NCI-H2171 treated with DMSO at 0.1 percent for 48 hours (cell line): ENCODE measurements at regions not wholly inside any gene's neighbourhood (a gene's known extent, or its start where the extent isn't known, plus 50 kb on each side); places are given as distances from the start of the nearest gene placed in this dataset.
"Not testable (repeated sequence)": the region's sequence is repeated elsewhere in the genome, so short reads cannot be mapped to it uniquely, and the experiment has no call there.

Source experiments
- DNase-seq: peaks from one replicate; lab custom pipeline; 2025; lab: John Stamatoyannopoulos, UW

DNA sequence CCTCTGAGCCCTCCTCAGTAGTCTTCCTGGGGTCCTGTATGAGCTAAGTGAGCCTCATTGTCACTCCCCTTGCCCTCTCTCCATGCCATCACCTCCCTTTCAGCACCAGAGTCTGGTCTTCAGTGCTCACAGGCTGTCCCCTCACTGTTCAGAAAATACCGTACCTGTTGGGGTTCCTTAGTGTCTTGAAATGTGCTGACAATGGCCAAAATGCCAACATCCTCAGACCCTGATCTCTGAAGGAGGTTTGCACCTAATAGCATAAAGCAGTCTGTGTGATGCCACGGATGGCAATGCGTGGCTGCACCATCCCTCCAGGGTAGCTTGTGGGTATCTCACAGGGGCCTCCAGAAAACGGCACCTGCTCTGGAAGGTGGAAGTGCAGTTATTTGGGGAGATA is 301.0 kb upstream of the TLE3 start:
- DNase-seq, result no peak

DNA sequence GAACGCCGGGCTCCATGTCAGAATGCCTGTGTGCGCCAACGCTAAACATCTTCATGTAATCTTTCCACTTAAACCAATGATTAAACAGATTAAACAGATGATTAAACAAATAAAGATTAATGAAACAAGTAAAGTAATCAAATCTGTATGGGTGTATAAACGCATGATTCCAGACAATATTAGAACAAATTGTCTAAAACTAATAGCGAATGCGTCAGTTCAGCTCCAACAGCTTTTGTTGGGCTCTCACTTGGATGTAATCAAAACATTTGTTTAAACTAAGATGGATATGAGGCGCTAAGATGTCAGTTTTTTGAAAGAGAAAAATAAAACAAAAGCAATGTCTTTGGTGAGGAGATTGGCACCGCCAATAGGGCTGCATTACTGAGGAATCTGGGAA is 299.1 kb upstream of the TLE3 start:
- no peak for DNase-seq

DNA sequence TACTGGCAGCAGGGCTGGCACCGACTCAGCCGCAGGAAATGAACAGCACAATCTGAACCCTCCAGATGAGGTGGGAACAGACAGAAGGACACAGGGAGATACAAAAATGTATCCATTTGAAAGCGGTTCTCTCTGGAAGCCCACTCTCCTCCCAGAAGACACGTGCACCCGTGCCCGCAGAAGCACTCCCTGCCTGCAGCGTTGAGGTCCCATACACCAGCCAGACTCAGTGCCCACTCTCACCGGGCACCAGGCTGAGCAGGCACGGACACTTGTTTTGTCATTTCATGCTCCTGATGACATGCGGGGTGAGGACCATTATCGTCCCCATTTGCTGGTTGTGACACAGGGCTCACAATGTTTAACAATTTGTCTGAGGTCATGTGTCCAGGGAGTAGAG is 297.4 kb upstream of the TLE3 start:
- DNase-seq, result no peak

DNA sequence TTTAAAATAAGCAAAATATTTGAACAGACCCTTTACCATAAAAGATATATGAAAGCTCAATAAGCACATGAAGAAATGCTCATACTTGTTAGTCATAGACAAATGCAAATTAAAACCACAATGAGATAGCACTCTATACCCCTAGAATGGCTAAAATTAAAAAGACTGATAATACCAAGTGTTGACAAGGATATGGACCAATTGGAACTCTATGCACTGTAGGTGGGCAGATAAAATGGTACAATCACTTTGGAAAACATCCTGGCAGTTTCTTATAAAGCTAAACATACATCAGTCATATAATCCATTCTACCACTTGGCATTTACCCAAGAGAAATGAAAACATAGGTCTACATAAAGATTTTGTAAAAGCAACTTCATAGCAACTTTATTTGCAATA is 293.0 kb upstream of the TLE3 start:
- no peak for DNase-seq

DNA sequence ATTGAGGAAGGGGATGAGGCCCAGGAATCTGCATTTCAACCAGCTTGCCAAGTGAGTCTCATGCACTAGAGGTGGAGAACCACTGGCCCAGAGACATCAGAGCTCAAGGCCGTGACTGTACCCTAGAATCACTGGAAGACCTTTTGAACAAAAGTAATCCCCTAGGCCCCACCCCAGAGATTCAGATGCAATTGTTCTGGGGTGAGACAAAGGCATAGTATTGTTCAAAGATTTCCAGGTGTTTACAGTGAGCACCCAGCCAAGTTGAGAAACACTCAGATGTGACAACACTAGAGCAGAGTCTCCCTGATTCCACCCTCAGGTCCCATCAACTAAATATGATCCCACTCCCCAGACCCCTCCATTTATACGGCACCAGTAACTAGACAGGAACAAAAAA is 290.3 kb upstream of the TLE3 start:
- no peak for DNase-seq

DNA sequence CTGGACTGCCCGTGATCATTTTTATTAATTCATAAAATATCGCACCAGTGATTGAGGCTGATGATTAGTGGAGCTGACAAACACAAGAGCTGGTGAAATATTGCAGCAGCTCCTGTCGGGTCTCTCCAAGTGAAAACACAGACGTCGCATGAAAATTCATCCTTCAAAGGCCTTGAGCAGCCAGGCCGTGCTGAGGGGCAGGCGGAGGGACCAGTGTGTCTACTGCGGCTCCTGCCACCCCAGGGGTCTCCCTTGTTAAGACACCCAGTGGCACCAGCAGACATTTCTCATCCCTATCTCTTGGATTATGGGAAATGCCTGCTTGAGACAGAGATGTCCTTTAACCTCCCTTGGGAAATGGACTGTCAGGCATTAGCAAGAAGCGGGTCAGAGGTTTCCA is 289.4 kb upstream of the TLE3 start:
- DNase-seq, result no peak

DNA sequence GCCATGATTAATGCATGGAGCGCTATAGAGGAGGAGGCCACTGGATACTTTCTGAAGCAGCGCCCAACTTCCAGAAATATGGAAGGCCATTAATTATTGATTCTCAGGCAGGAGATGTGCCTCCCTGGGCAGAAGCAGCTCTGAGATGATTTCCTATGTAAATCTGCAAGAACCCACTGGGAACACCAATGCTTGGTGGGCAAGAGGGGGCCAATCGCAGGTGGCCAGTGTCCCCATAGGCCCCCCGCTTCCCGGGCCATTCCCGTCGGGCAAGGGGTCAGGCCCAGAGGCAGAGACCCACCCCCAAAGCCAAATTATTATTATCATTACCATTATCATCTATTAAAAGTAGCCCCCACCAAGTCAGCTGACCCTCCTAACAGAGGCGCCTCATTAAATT is 288.0 kb upstream of the TLE3 start:
- DNase-seq, result no peak

DNA sequence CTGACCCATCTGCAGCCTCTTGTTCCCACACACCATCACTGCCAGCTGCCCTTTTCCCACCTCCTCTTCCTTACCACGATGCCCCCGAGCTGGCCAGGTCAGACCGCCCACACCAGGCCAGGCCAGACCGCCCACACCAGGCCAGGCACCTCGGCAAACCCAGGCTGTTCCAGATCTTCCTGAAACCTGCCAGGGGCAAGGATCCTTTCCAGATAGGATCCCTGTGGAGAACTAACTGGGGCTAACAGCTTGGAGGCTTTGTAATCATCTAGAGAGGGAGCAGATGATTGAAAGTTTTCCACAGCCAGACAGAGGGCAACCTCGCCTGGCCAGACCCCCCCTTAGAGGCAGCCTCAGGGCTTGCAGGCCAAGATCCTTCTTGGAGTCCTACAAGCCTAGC is 287.3 kb upstream of the TLE3 start:
- no peak for DNase-seq

DNA sequence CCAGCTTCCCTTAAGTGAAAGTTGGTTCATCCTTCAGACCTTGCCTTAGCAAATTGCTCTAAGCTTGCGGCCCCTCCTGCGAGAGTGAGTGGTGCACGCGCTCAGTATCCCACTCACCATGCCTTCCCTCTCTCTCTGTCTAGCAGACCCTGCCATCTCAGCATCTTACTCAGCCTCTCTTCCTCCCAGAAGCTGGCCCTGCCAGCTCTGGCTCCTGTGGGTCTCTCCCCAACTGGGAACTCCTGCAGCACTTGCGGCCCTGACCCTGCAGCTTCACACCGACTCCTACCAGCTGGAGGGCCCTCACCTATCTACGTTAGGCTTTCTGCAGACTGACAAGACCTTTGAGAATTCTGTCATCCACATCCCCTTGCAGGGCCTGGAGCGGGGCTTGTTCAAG is 286.1 kb upstream of the TLE3 start:
- no peak for DNase-seq

DNA sequence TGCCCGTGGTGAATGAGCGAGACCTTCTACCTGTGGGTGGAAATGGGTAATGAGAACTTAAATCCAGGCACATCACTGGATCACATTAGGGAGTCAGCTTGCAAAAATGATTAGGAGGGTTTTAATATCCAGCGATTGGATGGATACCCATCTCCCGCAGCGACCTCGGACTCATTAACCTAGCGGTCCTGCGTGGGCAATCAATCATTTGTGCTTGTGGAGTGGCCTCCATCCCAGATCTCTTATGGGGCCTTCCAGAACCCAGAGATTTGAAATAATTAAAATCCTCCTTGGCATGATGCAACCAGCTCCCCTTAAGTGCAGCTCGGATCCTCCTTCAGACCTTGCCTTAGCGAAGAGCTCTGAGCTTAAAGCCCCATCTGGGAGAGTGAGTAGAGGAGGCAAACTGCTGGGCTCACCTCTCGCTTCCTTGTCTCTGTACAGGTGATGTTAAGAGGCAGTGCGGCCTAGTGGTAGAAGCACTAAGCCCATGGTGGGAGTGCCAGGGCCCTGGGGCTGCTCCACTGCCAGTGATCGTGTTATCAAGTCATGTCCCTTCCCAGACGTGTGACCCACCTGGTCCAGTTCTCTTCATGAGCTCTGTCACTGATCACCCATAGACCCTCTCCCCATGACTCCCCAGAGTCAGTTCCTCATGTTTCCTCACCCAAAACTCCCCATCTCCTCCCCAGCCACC is 285.2 kb upstream of the TLE3 start:
- DNase-seq, result no peak

DNA sequence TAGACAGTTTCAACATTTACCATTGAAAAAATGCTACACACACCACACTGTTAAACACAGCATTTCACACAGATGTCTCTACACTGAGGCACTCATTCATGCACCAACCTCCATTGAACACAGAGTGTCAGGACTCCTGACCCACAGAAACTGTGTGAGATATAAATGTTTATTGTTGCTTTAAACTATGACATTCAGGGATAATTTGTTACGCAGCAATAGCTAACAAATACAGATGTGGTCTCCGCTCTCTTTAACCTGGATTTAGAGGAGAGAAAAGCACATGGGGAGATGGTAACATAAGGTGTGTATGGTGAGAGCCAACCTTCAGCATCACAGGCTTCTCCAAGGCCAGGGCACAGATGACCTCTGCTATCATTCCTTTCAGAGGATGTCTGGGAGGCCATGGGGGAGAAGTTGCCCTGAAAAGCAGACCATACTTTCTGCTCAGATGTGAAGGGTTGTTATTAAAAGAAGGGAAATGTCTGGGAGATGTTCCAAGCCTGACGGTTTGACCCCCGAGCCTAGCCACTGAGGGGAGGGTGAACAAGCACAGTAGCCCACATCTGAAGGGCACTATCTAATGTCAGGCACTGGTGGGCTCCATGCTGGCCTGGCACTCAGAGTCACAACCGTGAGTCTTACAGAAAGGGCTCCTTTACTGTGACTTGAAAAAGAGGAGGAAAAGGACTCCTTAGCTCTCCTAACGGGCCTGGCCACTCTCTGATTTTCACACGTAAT is 284.5 kb upstream of the TLE3 start:
- no peak for DNase-seq

DNA sequence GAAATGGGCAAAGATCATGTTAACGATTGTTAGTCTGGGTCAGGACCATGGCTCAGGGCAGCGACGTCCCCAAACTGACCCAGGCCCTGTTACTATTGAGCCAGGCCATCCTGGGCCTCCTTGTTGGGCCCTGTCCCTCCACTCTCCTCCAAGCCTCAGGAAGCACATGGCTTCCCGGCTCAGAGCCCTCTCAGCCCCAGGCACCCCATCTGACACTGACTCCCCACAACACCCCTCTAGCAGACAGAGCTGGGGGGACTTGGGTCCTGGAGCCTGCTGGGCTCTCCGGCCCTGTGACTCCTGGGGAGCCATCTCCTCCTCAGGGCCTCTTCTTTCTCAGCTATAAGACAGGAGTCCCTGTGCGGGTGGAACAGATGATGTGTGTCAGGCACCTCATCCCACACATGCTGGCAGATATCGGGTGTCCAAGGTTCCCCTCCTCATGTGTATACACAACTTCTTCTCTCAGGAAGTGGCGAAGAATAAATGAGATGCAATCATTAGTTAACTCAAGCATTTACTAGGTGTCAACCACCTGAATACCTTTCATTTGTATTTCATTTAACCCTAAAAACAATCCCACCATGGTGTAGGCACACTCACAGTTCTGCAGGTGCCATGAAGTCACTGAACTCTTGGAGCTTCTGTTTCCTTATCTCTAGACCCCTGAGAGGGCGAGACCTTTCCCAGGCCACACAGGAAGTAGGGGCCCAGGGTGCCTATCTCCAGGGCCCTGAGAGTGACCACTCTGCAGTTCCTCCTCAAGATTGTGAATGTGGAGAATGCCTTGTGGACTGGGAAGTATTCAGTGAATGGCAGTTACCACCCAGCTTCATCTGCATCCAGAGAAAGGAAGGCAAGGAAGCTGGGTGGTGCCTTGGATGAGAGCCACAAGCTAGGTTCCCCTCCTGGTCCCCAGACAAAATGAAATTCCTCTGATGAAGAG is 282.5 kb upstream of the TLE3 start:
- peak; percentile 24 for DNase-seq

DNA sequence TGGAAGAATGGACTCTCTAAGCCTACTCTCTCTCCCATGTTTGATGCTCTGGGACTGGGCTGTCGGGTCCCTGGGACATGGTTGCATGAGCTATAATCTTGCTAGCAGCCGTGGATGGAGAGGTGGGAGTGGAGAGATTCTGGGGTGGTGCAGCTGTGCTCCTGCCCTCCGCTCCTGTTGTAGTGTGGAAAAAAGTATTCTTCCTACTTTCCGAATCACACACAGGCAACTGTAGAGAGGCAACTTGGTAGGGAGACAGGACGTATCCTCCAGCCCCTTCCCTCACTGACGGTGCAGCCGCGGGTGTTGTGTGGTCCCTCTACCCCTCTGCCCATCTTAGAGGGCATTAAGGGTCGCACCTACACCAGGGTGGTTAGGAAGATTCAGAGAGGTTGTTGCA is 281.4 kb upstream of the TLE3 start:
- DNase-seq, result no peak

DNA sequence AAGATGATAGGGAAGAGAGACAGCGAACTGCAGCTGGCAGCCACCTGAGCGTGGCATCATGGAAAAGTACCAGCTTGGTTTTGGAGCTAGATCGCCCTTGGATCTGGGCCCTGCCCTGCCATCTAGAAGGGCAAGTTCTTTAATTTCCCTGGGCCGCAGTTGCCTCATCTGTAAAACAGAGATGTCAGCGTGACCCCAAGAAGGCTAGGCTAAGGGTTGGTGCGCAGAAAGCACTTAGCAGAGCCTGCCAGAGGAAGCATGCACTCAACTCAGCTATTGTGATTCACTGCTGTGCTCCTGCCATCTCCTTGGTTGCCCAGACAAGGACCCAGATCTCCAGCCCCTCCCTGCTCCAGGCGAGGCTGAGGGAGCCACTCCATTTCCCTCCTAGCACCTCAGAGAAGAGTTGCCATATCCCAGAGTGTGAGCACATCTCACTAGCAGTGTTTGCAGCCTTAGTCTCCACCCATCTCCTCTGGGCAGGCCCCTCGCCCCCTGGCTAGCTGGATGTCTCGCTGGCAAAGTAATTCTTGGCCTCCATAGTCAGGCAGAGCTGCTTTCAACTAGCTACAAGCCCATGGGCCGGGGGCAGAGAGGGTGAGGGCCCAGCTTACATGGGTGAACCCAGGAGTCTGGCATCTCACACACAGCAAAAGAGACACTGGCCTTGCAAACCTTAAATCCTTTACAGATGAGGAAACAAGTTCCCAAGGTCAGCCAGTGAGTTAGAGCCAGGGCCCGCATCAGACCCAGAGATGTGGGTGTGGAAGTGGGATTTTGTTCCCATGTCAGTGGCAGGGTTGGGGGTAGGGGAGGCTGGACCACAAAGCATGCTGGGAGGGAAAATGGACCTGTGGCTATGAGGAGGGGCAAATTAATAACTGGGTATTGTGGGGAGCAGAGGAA is 280.7 kb upstream of the TLE3 start:
- no peak for DNase-seq

DNA sequence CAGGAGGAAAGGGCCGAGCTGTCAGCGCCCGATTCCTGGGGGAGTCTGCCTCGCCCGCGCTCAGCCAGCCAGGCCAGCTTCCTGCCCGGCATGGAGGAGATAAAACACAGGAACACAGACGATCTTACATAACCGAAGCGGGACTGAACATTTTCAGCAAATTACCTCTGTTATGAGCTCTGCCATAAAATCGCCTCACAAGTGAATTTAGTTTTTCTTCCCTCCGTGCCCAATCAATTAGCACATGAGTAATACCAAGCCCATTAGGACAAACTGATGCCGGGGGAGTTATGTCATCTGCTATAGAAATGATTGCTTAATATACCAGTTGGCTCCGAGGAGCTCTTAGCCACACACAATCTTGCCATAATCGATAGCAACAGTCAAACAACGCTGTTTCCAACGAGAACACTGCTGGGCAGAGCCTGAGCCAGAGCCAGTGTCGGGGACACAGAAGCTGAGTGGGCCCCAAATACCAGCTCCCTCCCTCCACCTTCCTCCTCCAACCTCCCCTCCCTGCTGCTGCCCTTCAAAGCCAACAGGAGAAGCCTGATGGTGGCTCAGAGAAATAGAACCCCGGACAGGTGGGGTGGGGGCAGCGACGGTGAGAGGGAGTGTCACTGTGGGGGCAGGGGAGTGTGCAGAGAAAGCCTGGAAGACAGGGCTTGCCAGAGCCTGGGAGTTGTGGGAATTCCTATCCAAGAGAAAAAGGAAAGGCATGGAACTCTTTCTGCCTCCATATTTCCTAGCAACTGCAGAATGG is 279.4 kb upstream of the TLE3 start:
- peak; percentile 87 for DNase-seq

DNA sequence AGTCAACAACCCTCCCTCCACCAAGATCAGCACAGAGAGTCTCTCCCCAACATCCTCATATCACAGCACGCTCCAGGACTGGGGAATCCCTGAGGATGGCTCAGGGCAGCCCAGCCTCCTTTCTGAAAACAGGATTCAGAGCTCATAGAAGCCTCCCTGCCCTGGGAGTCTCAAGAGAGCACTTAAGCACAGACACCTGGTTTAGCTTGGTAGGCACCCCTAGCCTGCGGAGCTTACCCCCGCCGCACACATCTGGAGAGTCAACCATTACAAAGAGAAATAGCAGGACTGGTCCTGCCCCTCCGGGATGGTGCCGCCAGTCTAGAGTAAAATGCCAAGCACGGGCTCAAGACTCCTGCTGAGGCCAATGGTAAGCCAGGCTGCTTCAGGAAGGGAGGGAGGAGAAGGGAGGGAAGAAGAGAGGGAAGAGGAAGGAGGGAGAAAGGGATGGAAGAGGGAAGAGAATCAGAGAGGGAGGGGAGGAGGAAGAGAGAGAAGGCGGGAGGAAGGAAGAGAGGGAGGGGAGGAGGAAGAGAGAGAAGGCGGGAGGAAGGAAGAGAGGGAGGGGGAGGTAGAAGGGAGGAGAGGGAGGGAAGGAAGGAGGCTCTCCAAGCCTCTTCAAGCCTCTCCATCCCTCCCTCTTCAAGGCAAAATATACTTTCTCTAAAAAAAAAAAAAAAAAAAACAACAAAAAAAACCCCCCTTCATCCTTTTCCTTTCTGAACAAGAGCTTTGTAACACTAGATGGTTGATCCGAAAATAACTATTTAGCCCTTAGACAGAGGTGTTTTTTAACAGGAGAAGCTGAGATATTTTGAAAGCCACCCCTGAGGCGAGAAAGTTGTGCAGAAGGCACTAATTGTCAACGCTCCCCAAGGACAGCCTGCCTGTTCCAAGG is 278.6 kb upstream of the TLE3 start:
- peak; percentile 91 for DNase-seq

DNA sequence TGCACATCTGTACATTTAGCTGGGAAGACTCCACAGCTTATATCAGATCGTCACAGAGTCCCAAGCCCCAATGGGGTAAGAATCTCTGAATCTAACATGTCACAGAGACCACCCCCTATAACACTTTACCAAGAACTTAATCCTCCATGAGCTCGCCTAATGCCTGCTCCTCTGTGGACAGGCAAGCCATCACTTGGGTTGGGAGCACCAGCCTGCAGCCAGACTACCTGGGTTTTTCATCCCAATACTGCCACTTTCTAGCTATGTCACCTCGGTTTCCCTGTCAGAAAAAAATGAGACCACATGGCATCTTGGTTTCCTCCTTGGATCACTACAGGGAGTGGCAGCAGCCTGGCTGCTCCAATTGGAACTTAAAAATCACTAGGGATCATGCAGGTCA is 277.9 kb upstream of the TLE3 start:
- DNase-seq, result no peak

DNA sequence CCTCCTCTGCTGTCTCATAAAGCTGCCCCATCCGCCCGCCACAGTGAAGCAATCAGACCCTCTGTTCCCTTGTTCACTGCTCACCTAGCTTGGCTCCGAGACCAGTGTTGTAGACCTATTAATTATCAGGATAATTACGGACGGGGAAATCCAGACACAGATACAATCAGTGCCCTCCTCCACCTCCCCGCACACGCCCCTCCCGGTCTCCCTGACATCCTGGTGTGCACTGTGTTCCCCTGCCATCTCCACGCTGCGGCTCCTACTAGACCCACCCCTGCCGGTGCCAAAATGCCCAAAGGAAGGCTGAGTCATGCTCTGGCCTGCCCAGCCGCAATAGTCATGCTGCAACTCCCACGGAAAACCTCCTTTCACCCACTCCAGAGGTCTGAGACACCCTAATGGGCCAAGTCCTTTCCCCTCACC is 277.3 kb upstream of the TLE3 start:
- DNase-seq, result peak; percentile 31

DNA sequence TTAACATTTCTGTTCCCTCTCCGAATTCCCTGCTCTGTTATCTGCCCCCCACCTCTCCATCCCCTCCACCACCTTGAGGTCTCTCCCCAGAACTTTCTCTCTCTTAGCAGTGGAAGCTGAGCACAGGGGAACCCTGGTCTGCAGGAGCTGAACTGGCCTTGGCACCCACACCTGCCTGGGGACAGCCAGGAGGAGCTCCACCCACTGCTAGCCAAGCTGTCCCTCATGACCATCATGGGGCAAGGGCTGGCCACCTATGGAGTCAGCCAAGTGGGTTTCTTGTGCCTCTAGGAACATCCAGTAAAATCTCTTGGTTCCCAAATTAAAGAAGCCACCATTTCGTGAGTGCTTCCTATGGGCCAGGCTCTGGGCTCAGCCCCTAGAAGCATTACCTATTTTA is 276.4 kb upstream of the TLE3 start:
- no peak for DNase-seq

DNA sequence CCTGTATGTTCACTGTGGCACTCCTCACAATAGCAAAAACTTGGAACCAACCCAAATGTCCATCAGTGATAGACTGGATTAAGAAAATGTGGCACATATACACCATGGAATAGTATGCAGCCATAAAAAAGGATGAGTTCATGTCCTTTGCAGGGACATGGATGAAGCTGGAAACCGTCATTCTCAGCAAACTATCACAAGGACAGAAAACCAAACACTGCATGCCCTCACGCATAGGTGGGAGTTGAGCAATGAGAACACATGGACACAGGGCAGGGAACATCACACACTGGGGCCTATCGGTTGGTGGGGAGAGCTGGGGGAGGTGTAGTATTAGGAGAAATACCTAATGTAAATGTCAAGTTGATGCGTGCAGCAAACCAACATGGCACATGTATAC is 275.7 kb upstream of the TLE3 start:
- not testable (repeated sequence) for DNase-seq
